HCT116 (cell line): ENCODE measurements at regions not wholly inside any gene's neighbourhood (a gene's known extent, or its start where the extent isn't known, plus 50 kb on each side); places are given as distances from the start of the nearest gene placed in this dataset.

Experiments used
- ATAC-seq: fragments of 200-7000 bp; cut with Tn5 transposase; 2 replicates; pipeline ENCODE4 v1.9.1; 2020; ENCODE audit warnings: mild to moderate bottlenecking, moderate library complexity
- BruUV-seq: library from RNA; stranded (reverse); fragments of 400-500 nt; replicated peaks from 2 replicates; lab custom pipeline; 2021; lab: Mats Ljungman, UMichigan
- CTCF ChIA-PET: fragments of 300-600 bp; sonication (Branson Sonifier 250); formaldehyde crosslinking; loops from one replicate; lab custom pipeline; 2021; ENCODE audit warnings: antibody characterized with exemption; lab: Charles Lee
- POLR2A ChIA-PET: fragments of 300-600, 350-600 bp; sonication (Branson Sonifier 250); formaldehyde crosslinking; loops from one replicate; lab custom pipeline; 2021; ENCODE audit warnings: antibody characterized with exemption; lab: Charles Lee
- RAD21 ChIA-PET, 2 experiments: fragments of 300-600 bp; sonication (Branson Sonifier 250); formaldehyde crosslinking; loops; one replicate each; lab custom pipeline; 2023; ENCODE audit warnings: low total read pairs in 2 of 2; ENCODE audit not compliant: uncharacterized antibody in 2 of 2, unreplicated experiment in 2 of 2, low non-redundant PET in 1 of 2; lab: Charles Lee
- DNase-seq: peaks from one replicate; pipeline ENCODE4 v3.0.0-alpha.2; 2010; ENCODE audit warnings: low read depth, low spot score
- H2AFZ ChIP-seq: fragments of 200-600 bp; shearing (Covaris generic), sonication (generic); 2 replicates; pipeline ENCODE4 v1.6.1; 2017; ENCODE audit warnings: low read depth, mixed run types, mixed read lengths, antibody characterized with exemption, low read length; ENCODE audit not compliant: poor library complexity, severe bottlenecking
- H3K27ac ChIP-seq: 2 replicates; pipeline ENCODE4 v1.5.1; 2012; ENCODE audit warnings: low read depth, low read length
- H3K27me3 ChIP-seq: fragments of 200-600 bp; sonication (generic); 2 replicates; pipeline ENCODE4 v1.6.1; 2016; ENCODE audit warnings: mixed run types, low read length, mixed read lengths; ENCODE audit not compliant: insufficient read depth
- H3K36me3 ChIP-seq, 2 experiments: fragments of 200-500 bp in 1 of 2; fragments of 200-600 bp in 1 of 2; sonication (Bioruptor generic) in 1 of 2; sonication (generic) in 1 of 2; 2 replicates each; pipeline versions ENCODE4 v1.5.1 to v1.6.1; 2014 to 2016; ENCODE audit warnings: low read length in 2 of 2, inconsistent platforms in 1 of 2, mixed read lengths in 1 of 2, mixed run types in 1 of 2; ENCODE audit not compliant: insufficient read depth in 2 of 2, control insufficient read depth in 1 of 2
- H3K4me1 ChIP-seq, 2 experiments: fragments of 200-600 bp in 1 of 2; sonication (generic) in 1 of 2; 2 replicates each; pipeline versions ENCODE4 v1.5.1 to v1.6.1; 2012 to 2017; ENCODE audit warnings: low read length in 2 of 2, inconsistent platforms in 1 of 2, mild to moderate bottlenecking in 1 of 2, mixed read lengths in 1 of 2, mixed run types in 1 of 2, moderate library complexity in 1 of 2; ENCODE audit not compliant: insufficient read depth in 2 of 2, control insufficient read depth in 1 of 2
- H3K4me2 ChIP-seq: fragments of 200-600 bp; sonication (generic); 2 replicates; pipeline ENCODE4 v1.6.1; 2017; ENCODE audit warnings: mixed run types, low read length, mixed read lengths
- H3K4me3 ChIP-seq, 2 experiments: fragments of 200-600 bp in 1 of 2; sonication (generic) in 1 of 2; replicated peaks in 1 of 2; 2 replicates each; pipeline ENCODE4 v1.5.1; 2011 to 2016; ENCODE audit warnings: low read length in 2 of 2, control low read depth in 1 of 2, low read depth in 1 of 2, mild to moderate bottlenecking in 1 of 2, mixed read lengths in 1 of 2, mixed run types in 1 of 2
- H3K79me2 ChIP-seq: fragments of 200-600 bp; sonication (generic); 2 replicates; pipeline ENCODE4 v1.6.1; 2017; ENCODE audit warnings: mild to moderate bottlenecking, mixed run types, low read length, moderate library complexity, mixed read lengths; ENCODE audit not compliant: insufficient read depth
- H3K9ac ChIP-seq: fragments of 200-600 bp; sonication (generic); 2 replicates; pipeline ENCODE4 v1.6.1; 2016; ENCODE audit warnings: low read length, mixed read lengths
- H3K9me2 ChIP-seq: fragments of 200-600 bp; sonication (generic), shearing (Covaris generic); 2 replicates; pipeline ENCODE4 v1.6.1; 2017; ENCODE audit warnings: mixed run types, mild to moderate bottlenecking, moderate library complexity; ENCODE audit not compliant: insufficient read depth
- H3K9me3 ChIP-seq, 2 experiments: fragments of 200-500 bp in 1 of 2; fragments of 200-600 bp in 1 of 2; sonication (Bioruptor generic) in 1 of 2; sonication (generic) in 1 of 2; 2 replicates each; pipeline ENCODE4 v1.6.1; 2014 to 2017; ENCODE audit warnings: low read length in 2 of 2, mixed read lengths in 2 of 2, inconsistent platforms in 1 of 2, low read depth in 1 of 2, mild to moderate bottlenecking in 1 of 2, mixed run types in 1 of 2, moderate library complexity in 1 of 2; ENCODE audit not compliant: control insufficient read depth in 1 of 2, insufficient read depth in 1 of 2
- H4K20me1 ChIP-seq: fragments of 200-600 bp; sonication (generic), shearing (Covaris generic); 2 replicates; pipeline ENCODE4 v1.6.1; 2017; ENCODE audit warnings: mixed run types, mild to moderate bottlenecking, moderate library complexity; ENCODE audit not compliant: insufficient read depth
- CBX3 ChIP-seq: IDR thresholded peaks from 2 replicates; pipeline ENCODE4 v1.6.1; 2012; ENCODE audit warnings: low read depth
- CEBPB ChIP-seq: IDR thresholded peaks from 2 replicates; pipeline ENCODE4 v1.6.1; 2012; ENCODE audit warnings: low read depth
- EGR1 ChIP-seq: IDR thresholded peaks from 2 replicates; pipeline ENCODE4 v1.6.1; 2012; ENCODE audit warnings: low read depth
- ELF1 ChIP-seq: IDR thresholded peaks from 2 replicates; pipeline ENCODE4 v1.6.1; 2012; ENCODE audit warnings: low read depth, borderline replicate concordance
- EZH2 ChIP-seq: fragments of 200-600 bp; sonication (generic); IDR thresholded peaks from 2 replicates; pipeline ENCODE4 v1.6.1; 2017; ENCODE audit warnings: antibody characterized with exemption, mixed run types
- EZH2phosphoT487 ChIP-seq: fragments of 200-600 bp; IDR thresholded peaks from 2 replicates; pipeline ENCODE4 v1.6.1; 2018; ENCODE audit warnings: antibody characterized with exemption, borderline replicate concordance
- FOSL1 ChIP-seq: IDR thresholded peaks from 2 replicates; pipeline ENCODE4 v1.6.1; 2012; ENCODE audit warnings: low read depth
- JUND ChIP-seq: IDR thresholded peaks from 2 replicates; pipeline ENCODE4 v1.6.1; 2012
- POLR2A ChIP-seq: IDR thresholded peaks from 2 replicates; pipeline ENCODE4 v1.7.0; 2011; ENCODE audit warnings: borderline replicate concordance; ENCODE audit not compliant: insufficient read depth, insufficient read length; ENCODE audit errors: extremely low read depth
- POLR2AphosphoS5 ChIP-seq: IDR thresholded peaks from 2 replicates; pipeline ENCODE4 v1.6.1; 2011; ENCODE audit warnings: mild to moderate bottlenecking, low read depth, low read length, moderate library complexity
- RAD21 ChIP-seq: IDR thresholded peaks from 2 replicates; pipeline ENCODE4 v1.6.1; 2012; ENCODE audit warnings: low read depth, mild to moderate bottlenecking
- REST ChIP-seq: IDR thresholded peaks from 2 replicates; pipeline ENCODE4 v1.6.1; 2012; ENCODE audit warnings: low read depth
- SIN3A ChIP-seq: IDR thresholded peaks from 2 replicates; pipeline ENCODE4 v1.6.1; 2012; ENCODE audit warnings: low read depth
- SP1 ChIP-seq: IDR thresholded peaks from 2 replicates; pipeline ENCODE4 v1.6.1; 2012; ENCODE audit warnings: low read depth
- SRF ChIP-seq: IDR thresholded peaks from 2 replicates; pipeline ENCODE4 v1.6.1; 2012; ENCODE audit warnings: low read depth
- TCF7L2 ChIP-seq: IDR thresholded peaks from 2 replicates; pipeline ENCODE4 v1.7.0; 2011; ENCODE audit warnings: borderline replicate concordance, inconsistent platforms; ENCODE audit not compliant: insufficient read depth, insufficient read length; ENCODE audit errors: extremely low read depth
- YY1 ChIP-seq: IDR thresholded peaks from 2 replicates; pipeline ENCODE4 v1.6.1; 2011; ENCODE audit warnings: low read length, low read depth, moderate library complexity, mild to moderate bottlenecking; ENCODE audit not compliant: insufficient replicate concordance; ENCODE audit errors: extremely low read depth
- ZNF274 ChIP-seq: fragments of 200-500 bp; sonication (Bioruptor generic); IDR thresholded peaks from 2 replicates; pipeline ENCODE4 v1.6.1; 2014; ENCODE audit warnings: mild to moderate bottlenecking, low read depth, low read length, inconsistent platforms
- intact Hi-C: fragments of 100-400 bp; cut with micrococcal nuclease; formaldehyde crosslinking; loops from 2 replicates; pipeline ENCODE4 v1.10.0; 2022
- TF ChIP-seq, protein P1 (sequence below): IDR thresholded peaks from 2 replicates; pipeline ENCODE4 v1.6.1; 2012
- TF ChIP-seq, protein P2 (sequence below): IDR thresholded peaks from 2 replicates; pipeline ENCODE4 v1.6.1; 2011; ENCODE audit warnings: mild to moderate bottlenecking, low read length, moderate library complexity; ENCODE audit not compliant: insufficient replicate concordance; ENCODE audit errors: extremely low read depth

DNA sequence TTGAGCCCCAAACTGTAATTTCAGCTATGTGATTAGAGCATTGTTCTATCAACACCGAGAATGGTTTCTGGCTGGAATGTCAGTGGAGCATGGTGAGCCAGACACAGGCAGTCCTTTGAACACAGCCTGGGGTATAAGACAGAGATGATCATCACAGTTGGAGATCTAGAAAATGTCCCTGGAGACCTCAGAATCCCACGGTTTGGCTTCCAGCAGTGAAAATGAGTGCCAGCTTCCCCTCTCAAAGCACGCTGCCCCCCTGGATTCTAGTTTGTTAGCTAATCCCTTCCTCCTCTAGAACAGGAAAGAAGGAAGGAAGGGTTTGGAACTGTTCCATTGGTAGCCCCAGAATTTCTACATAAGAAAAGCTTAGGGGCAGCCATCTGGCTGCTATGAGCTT, 59.9 kb upstream of the JAK1 start:
- no peaks in the 10 kb centered on the region for H3K36me3 ChIP-seq
- ATAC-seq = no peak
- H3K9me3 ChIP-seq = no peaks in the 10 kb centered on the region
- intact Hi-C loops = no loop called here
- ChIA-PET CTCF (no interaction called here), RAD21 (no interaction called here), POLR2A (interaction anchor here (1.1 kb wide), 1 partner anchor 8 kb away, joined by 3 read pairs; no protein-coding TSS in a partner anchor)
- H3K27ac ChIP-seq = no peak overlapping the region
- no peaks in the 10 kb centered on the region for H3K27me3 ChIP-seq
- H2AFZ ChIP-seq = no peak overlapping the region
- H3K9ac ChIP-seq = no peak overlapping the region
- no peaks in the 10 kb centered on the region for H3K79me2 ChIP-seq
- BruUV-seq = no TSS peak
- H3K4me2 ChIP-seq = no peak overlapping the region
- H3K9me2 ChIP-seq = no peaks in the 10 kb centered on the region
- H4K20me1 ChIP-seq = no peaks in the 10 kb centered on the region
- no peaks in the 10 kb centered on the region for H3K4me1 ChIP-seq
- TF ChIP-seq SIN3A = no peak
- TF ChIP-seq CEBPB = no peak
- no peak for TF ChIP-seq ZNF274
- no peak for TF ChIP-seq FOSL1
- TF ChIP-seq YY1 = no peak
- TF ChIP-seq, protein P1, sequence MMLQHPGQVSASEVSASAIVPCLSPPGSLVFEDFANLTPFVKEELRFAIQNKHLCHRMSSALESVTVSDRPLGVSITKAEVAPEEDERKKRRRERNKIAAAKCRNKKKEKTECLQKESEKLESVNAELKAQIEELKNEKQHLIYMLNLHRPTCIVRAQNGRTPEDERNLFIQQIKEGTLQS = no peak
- no peak for TF ChIP-seq EGR1
- no peak for TF ChIP-seq EZH2phosphoT487
- TF ChIP-seq, protein P2, sequence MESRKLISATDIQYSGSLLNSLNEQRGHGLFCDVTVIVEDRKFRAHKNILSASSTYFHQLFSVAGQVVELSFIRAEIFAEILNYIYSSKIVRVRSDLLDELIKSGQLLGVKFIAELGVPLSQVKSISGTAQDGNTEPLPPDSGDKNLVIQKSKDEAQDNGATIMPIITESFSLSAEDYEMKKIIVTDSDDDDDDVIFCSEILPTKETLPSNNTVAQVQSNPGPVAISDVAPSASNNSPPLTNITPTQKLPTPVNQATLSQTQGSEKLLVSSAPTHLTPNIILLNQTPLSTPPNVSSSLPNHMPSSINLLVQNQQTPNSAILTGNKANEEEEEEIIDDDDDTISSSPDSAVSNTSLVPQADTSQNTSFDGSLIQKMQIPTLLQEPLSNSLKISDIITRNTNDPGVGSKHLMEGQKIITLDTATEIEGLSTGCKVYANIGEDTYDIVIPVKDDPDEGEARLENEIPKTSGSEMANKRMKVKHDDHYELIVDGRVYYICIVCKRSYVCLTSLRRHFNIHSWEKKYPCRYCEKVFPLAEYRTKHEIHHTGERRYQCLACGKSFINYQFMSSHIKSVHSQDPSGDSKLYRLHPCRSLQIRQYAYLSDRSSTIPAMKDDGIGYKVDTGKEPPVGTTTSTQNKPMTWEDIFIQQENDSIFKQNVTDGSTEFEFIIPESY = no peak
- no peak for TF ChIP-seq SRF
- no peak for TF ChIP-seq EZH2
- no peak for TF ChIP-seq CBX3
- TF ChIP-seq ELF1 = no peak
- no peak for TF ChIP-seq POLR2AphosphoS5
- no peak for TF ChIP-seq TCF7L2
- TF ChIP-seq REST = no peak
- no peak for TF ChIP-seq POLR2A
- no peak for TF ChIP-seq SP1
- TF ChIP-seq JUND = no peak
- TF ChIP-seq RAD21 = no peak
- H3K4me3 ChIP-seq = no peak overlapping the region
- DNase-seq = no peak
